ENCODE measurements at regions not wholly inside any gene's neighbourhood (a gene's known extent, or its start where the extent isn't known, plus 50 kb on each side); places are given as distances from the start of the nearest gene placed in this dataset.

DNA sequence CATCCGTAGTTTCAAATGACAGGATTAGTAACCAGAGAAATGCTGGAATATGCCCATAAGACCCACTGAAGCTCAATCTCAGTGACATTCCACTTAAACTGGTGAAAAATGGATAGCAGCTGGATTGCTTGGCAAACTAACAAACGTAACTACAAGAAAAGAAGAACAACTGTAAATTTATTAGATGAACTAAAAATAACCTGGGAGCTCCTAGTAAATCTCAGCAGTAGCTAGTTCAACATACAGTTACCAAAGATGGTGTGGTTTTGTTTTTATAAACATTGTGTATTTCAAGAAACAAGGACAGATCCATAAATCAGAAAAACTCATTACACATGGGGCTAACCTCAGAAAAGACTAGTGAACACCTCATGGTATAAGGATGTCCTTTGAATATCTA is 531.9 kb downstream of the XIRP2 start:
- TF ChIP-seq EP300 (IDR thresholded peaks at IDR 0.05; ENCODE audit: low read depth): no peak
- TF ChIP-seq, protein P1, sequence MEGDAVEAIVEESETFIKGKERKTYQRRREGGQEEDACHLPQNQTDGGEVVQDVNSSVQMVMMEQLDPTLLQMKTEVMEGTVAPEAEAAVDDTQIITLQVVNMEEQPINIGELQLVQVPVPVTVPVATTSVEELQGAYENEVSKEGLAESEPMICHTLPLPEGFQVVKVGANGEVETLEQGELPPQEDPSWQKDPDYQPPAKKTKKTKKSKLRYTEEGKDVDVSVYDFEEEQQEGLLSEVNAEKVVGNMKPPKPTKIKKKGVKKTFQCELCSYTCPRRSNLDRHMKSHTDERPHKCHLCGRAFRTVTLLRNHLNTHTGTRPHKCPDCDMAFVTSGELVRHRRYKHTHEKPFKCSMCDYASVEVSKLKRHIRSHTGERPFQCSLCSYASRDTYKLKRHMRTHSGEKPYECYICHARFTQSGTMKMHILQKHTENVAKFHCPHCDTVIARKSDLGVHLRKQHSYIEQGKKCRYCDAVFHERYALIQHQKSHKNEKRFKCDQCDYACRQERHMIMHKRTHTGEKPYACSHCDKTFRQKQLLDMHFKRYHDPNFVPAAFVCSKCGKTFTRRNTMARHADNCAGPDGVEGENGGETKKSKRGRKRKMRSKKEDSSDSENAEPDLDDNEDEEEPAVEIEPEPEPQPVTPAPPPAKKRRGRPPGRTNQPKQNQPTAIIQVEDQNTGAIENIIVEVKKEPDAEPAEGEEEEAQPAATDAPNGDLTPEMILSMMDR (IDR thresholded peaks at IDR 0.05): no peak

Data from transverse colon (tissue), 3 donors.